KOPT-K1 (cell line): ENCODE measurements at regions not wholly inside any gene's neighbourhood (a gene's known extent, or its start where the extent isn't known, plus 50 kb on each side); places are given as distances from the start of the nearest gene placed in this dataset.

Experiments
- H3K27ac ChIP-seq: fragments of 200-600 bp; sonication (generic); 2 replicates; pipeline ENCODE4 v1.5.1; 2016; ENCODE audit warnings: antibody characterized with exemption, mild to moderate bottlenecking, low read depth, low read length; ENCODE audit not compliant: poor library complexity, severe bottlenecking
- H3K36me3 ChIP-seq: fragments of 200-600 bp; sonication (generic); 2 replicates; pipeline ENCODE4 v1.5.1; 2017; ENCODE audit warnings: antibody characterized with exemption, mild to moderate bottlenecking, low read length, moderate library complexity; ENCODE audit not compliant: insufficient read depth
- H3K9me3 ChIP-seq: fragments of 200-600 bp; sonication (generic); 2 replicates; pipeline ENCODE4 v1.5.1; 2017; ENCODE audit warnings: antibody characterized with exemption, low read length, mild to moderate bottlenecking; ENCODE audit not compliant: insufficient read depth, poor library complexity, severe bottlenecking

DNA sequence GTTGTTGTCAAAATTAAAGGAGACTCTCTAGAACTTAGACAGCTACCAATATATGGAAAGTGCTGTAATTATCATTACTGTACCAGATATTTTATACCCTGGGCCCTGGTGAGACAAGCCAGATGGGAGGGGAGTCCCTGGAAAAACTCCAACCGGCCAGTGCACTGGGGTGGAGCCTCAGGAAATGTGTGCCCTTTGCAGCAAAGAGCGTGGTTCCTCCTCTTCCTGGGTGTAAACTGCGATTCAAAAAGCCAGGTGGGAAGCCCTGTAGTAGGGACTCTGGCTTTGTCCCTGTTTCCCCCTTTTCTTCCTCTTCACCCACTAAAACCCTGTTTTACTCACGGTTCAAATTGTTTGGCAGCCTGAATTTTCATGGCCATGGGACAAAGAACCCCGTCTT is 812.3 kb downstream of the PLA2G4A start:
- H3K36me3 ChIP-seq: no peaks in the 10 kb centered on the region
- H3K9me3 ChIP-seq: no peaks in the 10 kb centered on the region
- no peak overlapping the region for H3K27ac ChIP-seq

DNA sequence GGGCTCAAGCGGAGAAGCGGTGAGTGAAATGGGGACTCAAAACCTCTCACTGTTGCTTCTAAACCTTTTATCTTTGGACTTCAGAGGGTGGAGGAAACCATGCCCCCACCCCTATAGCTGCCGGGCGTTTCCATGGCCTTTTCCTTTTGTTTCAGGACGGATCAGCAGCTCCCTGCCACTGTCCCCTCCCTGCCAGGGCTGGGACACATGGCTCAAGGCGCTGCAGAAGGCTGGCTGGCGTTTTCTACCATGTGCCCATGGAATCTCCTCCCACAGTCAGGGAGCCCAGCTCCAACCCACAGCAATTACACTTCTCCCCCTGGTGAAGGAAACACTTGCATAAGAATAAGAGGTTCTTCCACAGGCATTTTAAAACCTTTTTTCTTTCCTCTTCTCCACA is 812.7 kb downstream of the PLA2G4A start:
- Histone ChIP-seq H3K27ac (no peak overlapping the region), H3K36me3 (no peaks in the 10 kb centered on the region), H3K9me3 (no peaks in the 10 kb centered on the region)

DNA sequence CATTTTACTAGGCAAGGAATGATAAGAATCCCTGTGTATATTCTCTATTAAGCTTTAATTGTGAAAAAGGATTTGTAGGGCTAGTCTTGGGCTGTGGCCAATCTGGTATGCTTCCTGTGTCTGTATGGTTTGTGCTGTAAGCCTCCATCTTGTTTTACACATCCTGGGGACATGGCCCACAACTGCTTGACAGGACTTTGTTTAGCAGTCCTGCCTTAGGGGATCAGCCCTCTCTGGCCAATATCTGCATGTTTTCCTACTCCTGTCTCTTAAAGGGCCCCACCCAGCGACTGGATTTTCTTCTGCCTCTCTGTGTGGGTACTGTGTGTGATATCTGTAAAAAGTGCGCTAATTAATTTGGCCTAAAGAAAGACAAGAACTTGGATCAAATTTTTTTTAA is 813.2 kb downstream of the PLA2G4A start:
- H3K27ac ChIP-seq: no peak overlapping the region
- H3K9me3 ChIP-seq: no peaks in the 10 kb centered on the region
- H3K36me3 ChIP-seq: no peaks in the 10 kb centered on the region

DNA sequence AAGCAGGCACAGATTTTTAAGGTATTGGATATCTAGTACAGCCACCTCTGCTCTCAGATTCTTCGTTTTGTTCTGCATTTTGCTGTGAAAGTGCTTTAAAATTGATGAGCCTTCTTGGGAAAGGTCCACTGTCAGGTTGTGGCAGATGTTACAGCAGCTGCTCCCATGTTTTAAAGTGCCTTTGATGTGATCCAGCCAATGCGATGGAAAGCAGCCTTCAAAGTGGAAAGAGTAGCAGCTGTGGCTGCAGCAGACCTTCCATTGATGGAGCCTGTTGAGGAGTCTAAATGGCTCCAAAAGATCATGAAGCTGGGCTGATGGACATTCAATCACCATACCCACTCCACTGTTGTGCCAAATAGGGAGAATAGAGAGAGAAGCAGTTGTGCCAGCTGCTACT is 816.9 kb downstream of the PLA2G4A start:
- Histone ChIP-seq H3K27ac (no peak overlapping the region), H3K36me3 (no peaks in the 10 kb centered on the region), H3K9me3 (no peaks in the 10 kb centered on the region)

DNA sequence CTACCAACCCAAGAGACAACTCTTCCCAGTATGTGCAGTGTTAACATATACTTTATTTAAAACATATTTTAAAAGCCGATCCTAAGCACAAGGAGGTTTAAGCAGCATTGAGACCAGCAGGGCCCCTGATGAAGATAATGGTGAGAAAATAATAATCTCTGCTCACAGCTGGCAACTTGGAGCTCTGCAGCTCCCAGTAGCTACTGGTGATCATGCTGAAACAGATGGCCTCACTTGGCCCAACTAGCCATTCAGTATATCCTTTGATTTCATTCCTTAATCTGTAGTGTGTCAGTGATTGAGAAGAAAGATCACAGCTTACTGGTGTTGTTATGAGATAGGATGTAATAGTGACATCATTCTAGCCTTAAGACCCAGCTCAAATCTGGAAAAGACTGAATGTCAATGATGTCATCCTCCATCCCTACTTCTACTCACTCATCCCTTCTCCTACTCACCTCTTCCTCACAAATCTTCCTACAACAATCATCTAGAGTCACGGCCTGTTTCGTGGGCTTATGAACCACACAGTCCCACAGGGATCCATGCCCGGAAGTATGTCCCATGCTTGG is 817.9 kb downstream of the PLA2G4A start:
- Histone ChIP-seq H3K27ac (no peak overlapping the region), H3K36me3 (no peaks in the 10 kb centered on the region), H3K9me3 (no peaks in the 10 kb centered on the region)

DNA sequence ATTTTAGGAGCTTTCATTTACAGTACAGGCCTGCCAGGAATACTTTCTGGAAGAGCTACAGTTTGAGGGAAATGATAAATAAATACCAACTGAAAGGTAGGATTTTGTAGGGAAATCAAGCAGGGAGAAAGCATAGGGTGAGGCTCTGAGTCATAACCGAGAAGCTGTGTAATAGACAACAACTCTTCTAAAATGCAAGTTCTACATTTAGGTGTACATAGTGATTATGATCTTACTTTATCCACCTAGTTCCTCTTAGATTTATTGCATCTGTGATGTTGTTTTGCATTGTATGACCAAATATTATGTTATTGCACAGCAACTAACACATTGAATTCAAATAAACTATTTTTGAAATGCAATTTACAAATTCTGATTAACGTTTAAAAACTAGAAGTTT is 819.3 kb downstream of the PLA2G4A start:
- no peak overlapping the region for H3K27ac ChIP-seq
- H3K36me3 ChIP-seq: no peaks in the 10 kb centered on the region
- no peaks in the 10 kb centered on the region for H3K9me3 ChIP-seq

DNA sequence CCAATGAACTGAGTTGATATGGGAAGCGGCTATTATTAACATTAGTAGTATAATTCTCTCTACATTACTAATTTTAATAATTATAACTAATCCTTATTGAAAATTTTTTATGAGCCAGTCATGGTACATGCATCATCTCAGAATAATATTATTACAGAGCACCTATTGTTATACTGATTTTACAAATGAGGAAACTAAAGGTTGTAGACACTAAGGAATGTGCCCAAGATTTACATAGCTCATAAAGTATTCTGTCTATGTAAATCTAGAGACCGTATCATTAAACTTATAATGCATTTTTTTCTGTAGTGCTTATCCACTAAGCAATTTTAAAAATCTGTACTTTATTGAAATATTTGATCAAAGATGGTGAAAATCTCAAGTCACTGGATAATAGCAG is 825.9 kb downstream of the PLA2G4A start:
- Histone ChIP-seq H3K9me3 (no peaks in the 10 kb centered on the region), H3K27ac (no peak overlapping the region), H3K36me3 (no peaks in the 10 kb centered on the region)

DNA sequence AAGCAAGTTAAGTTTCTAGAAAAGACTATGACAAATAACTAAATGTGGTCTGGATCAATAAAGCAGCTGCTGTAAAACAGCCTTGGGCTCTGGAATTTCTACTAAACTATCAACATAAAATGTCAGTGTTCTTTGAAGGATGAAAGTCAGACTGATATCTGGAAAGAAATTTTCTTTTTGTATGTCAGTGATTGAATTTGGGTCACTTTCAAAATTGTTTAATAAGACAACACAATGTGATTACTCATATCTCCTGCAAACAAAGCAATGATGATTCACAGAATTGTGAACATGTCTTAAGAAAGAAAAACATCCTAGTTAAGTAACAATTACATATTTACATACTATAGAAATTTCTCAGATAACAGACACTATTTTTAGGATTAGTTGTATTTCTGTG is 826.4 kb downstream of the PLA2G4A start:
- no peak overlapping the region for H3K27ac ChIP-seq
- no peaks in the 10 kb centered on the region for H3K9me3 ChIP-seq
- no peaks in the 10 kb centered on the region for H3K36me3 ChIP-seq

DNA sequence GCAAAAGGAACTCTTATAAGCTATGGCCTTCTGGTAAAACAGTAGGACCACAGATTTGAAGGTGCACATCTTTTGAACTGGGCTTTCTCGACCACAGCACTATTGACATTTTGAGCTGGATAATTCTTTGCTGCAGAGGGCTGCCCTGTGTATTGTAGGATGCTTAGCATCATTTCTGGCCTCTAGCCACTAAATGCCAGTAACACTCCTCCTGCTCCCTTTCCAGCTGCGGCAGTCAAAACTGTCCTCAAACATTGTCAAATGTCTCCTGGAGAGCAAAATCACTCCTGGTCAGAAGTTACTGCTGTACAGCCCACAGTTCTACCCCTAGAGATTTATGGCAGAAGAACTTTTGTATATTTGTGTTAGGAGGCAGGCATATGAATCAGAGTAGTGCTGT is 836.7 kb downstream of the PLA2G4A start:
- H3K36me3 ChIP-seq: no peaks in the 10 kb centered on the region

DNA sequence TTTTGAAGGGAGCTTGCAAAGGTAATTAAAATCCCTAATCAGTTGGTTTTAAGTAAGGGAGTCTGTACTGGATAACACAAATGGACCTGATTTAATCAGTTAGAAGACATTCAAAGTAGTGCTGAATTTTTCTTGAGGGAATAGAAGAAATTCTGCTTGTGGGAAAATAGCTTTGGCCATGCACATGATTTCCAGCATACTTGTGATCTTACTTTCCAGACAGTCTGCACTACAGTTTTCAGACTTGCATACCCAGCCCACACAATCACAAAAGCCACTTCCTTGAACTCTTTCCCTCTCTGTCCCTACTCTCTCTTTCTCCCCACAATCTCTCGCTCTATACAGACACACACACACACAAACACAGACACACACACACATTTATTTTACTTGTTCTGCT is 852.1 kb downstream of the PLA2G4A start:
- no peaks in the 10 kb centered on the region for H3K36me3 ChIP-seq
- no peaks in the 10 kb centered on the region for H3K9me3 ChIP-seq
- H3K27ac ChIP-seq: no peak overlapping the region

More for the DNA sequence above, 836.7 kb downstream of the PLA2G4A start:
- Histone ChIP-seq H3K27ac (no peak overlapping the region), H3K9me3 (no peaks in the 10 kb centered on the region)

DNA sequence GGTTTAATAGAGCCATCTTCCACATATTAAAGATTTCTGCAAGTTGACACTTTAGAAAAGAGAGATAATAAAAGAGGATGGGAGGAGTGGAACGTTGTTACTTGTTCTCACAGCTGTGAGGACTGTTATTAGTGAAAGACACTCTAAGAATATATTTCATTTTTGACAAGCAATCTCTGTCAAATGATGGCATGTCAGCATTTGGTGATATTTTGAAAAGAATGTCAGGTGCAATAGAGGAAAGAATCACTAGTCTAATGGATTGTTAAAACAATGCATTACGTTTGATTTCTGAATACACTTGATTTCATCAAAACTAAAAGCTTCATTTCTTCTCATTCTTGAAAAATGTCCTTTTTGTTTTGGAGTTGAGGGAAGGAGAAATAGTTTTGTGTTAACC is 853.4 kb downstream of the PLA2G4A start:
- no peaks in the 10 kb centered on the region for H3K36me3 ChIP-seq
- H3K27ac ChIP-seq: no peak overlapping the region

DNA sequence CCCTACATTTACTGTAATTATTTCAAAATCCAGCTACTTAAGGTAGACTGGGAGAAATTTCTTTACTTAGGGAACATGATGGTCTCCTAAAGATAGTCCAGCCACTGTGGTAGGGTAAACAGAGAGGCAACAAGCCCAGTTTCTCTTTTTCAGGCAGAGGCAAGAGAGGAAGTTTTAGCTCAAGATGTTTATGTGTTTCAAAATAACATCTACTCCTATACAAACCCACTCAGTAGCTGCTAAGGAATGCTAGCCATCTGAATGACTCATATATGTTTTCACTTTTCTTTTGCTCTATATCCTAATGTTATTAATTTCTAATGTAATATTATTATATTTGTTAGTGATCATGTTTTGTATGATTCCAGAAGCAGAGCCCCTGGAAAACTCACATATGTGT is 856.6 kb downstream of the PLA2G4A start:
- no peak overlapping the region for H3K27ac ChIP-seq
- no peaks in the 10 kb centered on the region for H3K36me3 ChIP-seq
- no peaks in the 10 kb centered on the region for H3K9me3 ChIP-seq

More for the DNA sequence above, 853.4 kb downstream of the PLA2G4A start:
- H3K9me3 ChIP-seq: no peaks in the 10 kb centered on the region

DNA sequence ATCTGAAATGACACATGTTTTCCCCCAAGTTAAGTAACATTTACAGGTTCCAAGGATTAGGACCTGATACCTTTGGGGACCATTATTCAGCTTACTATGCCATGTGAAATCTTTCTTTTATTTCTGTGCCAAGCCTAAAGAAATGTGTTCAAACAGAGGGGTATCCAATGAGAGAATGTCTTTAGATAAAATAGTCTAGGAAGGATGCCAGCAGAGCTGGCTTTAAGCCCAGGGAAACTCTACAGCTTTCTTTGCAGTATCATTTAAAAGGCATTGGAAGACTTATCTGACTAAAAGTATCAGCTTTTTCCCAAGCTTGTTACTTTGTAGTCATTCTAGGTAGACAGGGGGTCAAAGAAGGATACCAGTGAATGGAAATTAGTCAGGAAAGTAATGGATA is 860.4 kb downstream of the PLA2G4A start:
- Histone ChIP-seq H3K9me3 (no peaks in the 10 kb centered on the region), H3K27ac (no peak overlapping the region), H3K36me3 (no peaks in the 10 kb centered on the region)

DNA sequence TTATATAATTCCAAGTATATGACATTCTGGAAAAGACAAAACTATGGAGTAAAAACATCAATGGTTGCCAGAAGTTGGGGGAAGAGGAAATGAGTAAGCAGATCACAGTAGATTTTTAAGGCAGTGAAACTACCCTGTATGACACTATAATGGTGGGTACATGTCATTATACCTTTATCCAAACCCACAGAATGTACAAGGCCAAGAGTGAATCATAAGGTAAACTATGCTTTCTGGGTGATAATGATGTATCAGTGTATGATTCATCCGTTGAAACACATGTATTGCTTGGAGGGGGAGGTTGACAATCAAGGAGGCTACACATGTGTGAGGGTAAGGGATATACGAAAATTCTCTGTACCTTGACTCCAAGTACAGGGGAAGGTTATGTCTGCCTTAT is 862.7 kb downstream of the PLA2G4A start:
- Histone ChIP-seq H3K9me3 (no peaks in the 10 kb centered on the region), H3K36me3 (no peaks in the 10 kb centered on the region), H3K27ac (no peak overlapping the region)

DNA sequence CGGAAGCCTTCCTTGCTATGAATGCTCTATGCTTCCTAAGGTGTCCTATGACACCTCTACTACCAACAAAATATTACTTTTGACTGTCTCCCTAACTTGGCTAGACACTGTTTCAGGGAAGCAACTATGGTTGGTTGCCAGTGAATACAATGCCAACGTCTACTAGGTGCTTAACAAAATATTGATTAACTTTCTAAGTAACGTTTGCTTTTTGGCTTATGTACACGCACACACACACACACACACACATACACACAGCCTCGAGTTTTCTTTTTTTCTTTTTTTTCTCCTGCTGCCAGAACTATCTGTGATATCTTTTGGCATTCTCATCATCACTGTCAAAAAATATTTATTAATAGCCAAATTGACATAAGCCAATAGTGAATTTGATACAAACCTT is 864.0 kb downstream of the PLA2G4A start:
- Histone ChIP-seq H3K9me3 (no peaks in the 10 kb centered on the region), H3K36me3 (no peaks in the 10 kb centered on the region), H3K27ac (no peak overlapping the region)

DNA sequence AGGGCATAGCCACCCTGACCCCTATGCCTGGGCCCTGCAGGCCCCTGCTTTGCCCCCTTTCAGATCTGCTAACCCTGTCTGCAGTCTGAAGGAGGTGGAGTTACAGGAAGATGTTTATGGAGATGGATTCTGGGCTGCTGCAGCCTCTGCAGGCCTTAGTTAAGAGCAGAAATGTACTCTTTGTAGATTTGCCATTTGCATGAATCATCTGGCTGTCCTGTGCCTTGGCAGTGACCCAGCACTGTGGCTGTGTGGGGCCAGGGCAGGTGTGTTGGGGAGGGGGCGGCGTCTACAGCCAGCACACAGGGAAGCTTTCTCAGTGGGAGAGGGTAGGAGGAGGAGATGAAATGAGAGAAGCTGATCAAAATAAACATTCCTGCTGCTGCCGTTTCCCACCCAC is 867.3 kb downstream of the PLA2G4A start:
- no peaks in the 10 kb centered on the region for H3K9me3 ChIP-seq
- no peak overlapping the region for H3K27ac ChIP-seq
- H3K36me3 ChIP-seq: no peaks in the 10 kb centered on the region
